CD14-positive monocyte (primary cell): ENCODE measurements at regions not wholly inside any gene's neighbourhood (a gene's known extent, or its start where the extent isn't known, plus 50 kb on each side); places are given as distances from the start of the nearest gene placed in this dataset.

Experiments used
- DNase-seq, 3 donors: peaks; one replicate each; pipeline ENCODE4 v3.0.0-alpha.2; 2011 to 2022
- H2AFZ ChIP-seq: 2 replicates; pipeline ENCODE4 v1.6.0; 2012; ENCODE audit warnings: mild to moderate bottlenecking, low read depth, low read length, inconsistent platforms; ENCODE audit not compliant: insufficient read depth, poor library complexity, severe bottlenecking
- H3K27ac ChIP-seq, 2 donors: 1 replicate in 1 of 2; 2 replicates in 1 of 2; pipeline ENCODE4 v1.5.1; 2012 to 2013; ENCODE audit warnings: low read length in 2 of 2, control low read depth in 1 of 2, inconsistent platforms in 1 of 2, low read depth in 1 of 2, mild to moderate bottlenecking in 1 of 2
- H3K27me3 ChIP-seq, 2 donors: one replicate each; pipeline versions ENCODE4 v1.6.0 to v1.6.1; 2011 to 2013; ENCODE audit warnings: low read length in 2 of 2; ENCODE audit not compliant: control insufficient read depth in 2 of 2, insufficient read depth in 2 of 2
- H3K36me3 ChIP-seq, 2 donors: replicated peaks in 1 of 2; 1 replicate in 1 of 2; 2 replicates in 1 of 2; pipeline versions ENCODE4 v1.5.1 to v1.6.1; 2012 to 2013; ENCODE audit warnings: low read length in 2 of 2, control low read depth in 1 of 2, inconsistent platforms in 1 of 2, mild to moderate bottlenecking in 1 of 2; ENCODE audit not compliant: insufficient read depth in 2 of 2, control insufficient read depth in 1 of 2
- H3K4me1 ChIP-seq, 2 donors: 1 replicate in 1 of 2; 2 replicates in 1 of 2; pipeline versions ENCODE4 v1.5.1 to v1.6.1; 2012 to 2013; ENCODE audit warnings: low read length in 2 of 2, control low read depth in 1 of 2, inconsistent platforms in 1 of 2, mild to moderate bottlenecking in 1 of 2, moderate library complexity in 1 of 2; ENCODE audit not compliant: insufficient read depth in 2 of 2, control insufficient read depth in 1 of 2
- H3K4me2 ChIP-seq: replicated peaks from 2 replicates; pipeline ENCODE3; 2012; ENCODE audit warnings: low read length, moderate library complexity, mild to moderate bottlenecking; ENCODE audit not compliant: poor library complexity, severe bottlenecking; ENCODE audit errors: extremely low read depth
- H3K4me3 ChIP-seq, 3 experiments: fragments of 200-600 bp in 1 of 3; sonication (generic) in 1 of 3; replicated peaks in 1 of 3; 1 replicate in 2 of 3; 2 replicates in 1 of 3; pipeline ENCODE4 v1.5.1; 2011 to 2013; ENCODE audit warnings: low read length in 3 of 3, mild to moderate bottlenecking in 3 of 3, control low read depth in 2 of 3, low read depth in 2 of 3, inconsistent platforms in 1 of 3, moderate library complexity in 1 of 3
- H3K79me2 ChIP-seq: 2 replicates; pipeline ENCODE4 v1.6.0; 2012; ENCODE audit warnings: mild to moderate bottlenecking, control low read depth, inconsistent platforms, low read length, moderate library complexity; ENCODE audit not compliant: insufficient read depth
- H3K9ac ChIP-seq: 2 replicates; pipeline ENCODE4 v1.6.0; 2017; ENCODE audit warnings: low read length, mild to moderate bottlenecking; ENCODE audit not compliant: insufficient read depth, poor library complexity, severe bottlenecking
- H3K9me3 ChIP-seq, 2 donors: replicated peaks in 1 of 2; 1 replicate in 1 of 2; 2 replicates in 1 of 2; pipeline versions ENCODE4 v1.5.1 to v1.6.1; 2012 to 2013; ENCODE audit warnings: low read length in 2 of 2, control low read depth in 1 of 2; ENCODE audit not compliant: control insufficient read depth in 1 of 2, insufficient read depth in 1 of 2
- H4K20me1 ChIP-seq: 2 replicates; pipeline ENCODE4 v1.6.0; 2012; ENCODE audit warnings: mild to moderate bottlenecking, low read length, control low read depth, moderate library complexity; ENCODE audit not compliant: insufficient read depth
- H3K27ac Mint-ChIP-seq, 7 donors: one replicate each; pipeline ENCODE4 v1.8.0; 2020; ENCODE audit warnings: mild to moderate bottlenecking in 7 of 7, mixed read lengths in 7 of 7, moderate library complexity in 6 of 7, inconsistent platforms in 2 of 7
- H3K27me3 Mint-ChIP-seq, 3 donors: one replicate each; pipeline ENCODE4 v1.8.0; 2021 to 2022; ENCODE audit warnings: low read depth in 3 of 3, mild to moderate bottlenecking in 3 of 3, mixed read lengths in 3 of 3, moderate library complexity in 3 of 3, inconsistent platforms in 1 of 3
- H3K36me3 Mint-ChIP-seq, 2 donors: one replicate each; pipeline ENCODE4 v1.8.0; 2020; ENCODE audit warnings: mixed read lengths in 2 of 2, inconsistent platforms in 1 of 2, mild to moderate bottlenecking in 1 of 2
- H3K4me1 Mint-ChIP-seq: one replicate; pipeline ENCODE4 v1.8.0; 2020; ENCODE audit warnings: mild to moderate bottlenecking, mixed read lengths
- H3K4me3 Mint-ChIP-seq, 2 donors: one replicate each; pipeline ENCODE4 v1.8.0; 2020; ENCODE audit warnings: mild to moderate bottlenecking in 2 of 2, mixed read lengths in 2 of 2, moderate library complexity in 1 of 2
- H3K9me3 Mint-ChIP-seq, 7 donors: one replicate each; pipeline ENCODE4 v1.8.0; 2020 to 2022; ENCODE audit warnings: mixed read lengths in 7 of 7, mild to moderate bottlenecking in 6 of 7, moderate library complexity in 6 of 7, inconsistent platforms in 2 of 7
- CTCF ChIP-seq: fragments of 200-600 bp; IDR thresholded peaks from one replicate; pipeline ENCODE4 v1.8.0; 2022; ENCODE audit warnings: antibody characterized with exemption, mild to moderate bottlenecking
- WGBS: methylation state at CpG from one replicate; pipeline ENCODE4 v1.1.5; 2013; ENCODE audit warnings: missing lambda C conversion rate; ENCODE audit not compliant: insufficient coverage; 5-methylcytosine and 5-hydroxymethylcytosine counted together
- intact Hi-C, 2 donors: fragments of 100-400 bp; cut with micrococcal nuclease; formaldehyde crosslinking; loops; one replicate each; pipeline versions ENCODE4 v1.15.0 to v1.15.1; 2023

GRCh38 chr16:66095676-66096075 is 270.8 kb upstream of the CDH5 start:
- no peak for DNase-seq
- Histone ChIP-seq H3K4me2 (no peak overlapping the region), H3K9ac (no peak overlapping the region), H3K79me2 (no peaks in the 10 kb centered on the region), H3K9me3 (no peaks in the 10 kb centered on the region), H4K20me1 (no peaks in the 10 kb centered on the region), H3K27ac (no peak overlapping the region), H3K4me3 (no peak overlapping the region), H3K4me1 (no peaks in the 10 kb centered on the region), H3K36me3 (no peaks in the 10 kb centered on the region), H3K27me3 (no peaks in the 10 kb centered on the region), H2AFZ (peak overlapping the region; percentile 8)
- no peak for TF ChIP-seq CTCF
- Mint-ChIP-seq H3K27ac (peak overlapping the region in 1 of 7 donors; percentile 41), H3K36me3 (no peaks in the 10 kb centered on the region), H3K4me1 (no peaks in the 10 kb centered on the region), H3K4me3 (no peak overlapping the region), H3K27me3 (peaks cover 1 to 12% (median 7%) of the 10 kb centered on the region in 3 donors), H3K9me3 (peaks cover 0 to 2% (median 0%) of the 10 kb centered on the region in 7 donors)
- intact Hi-C loops = no loop called here

DNA sequence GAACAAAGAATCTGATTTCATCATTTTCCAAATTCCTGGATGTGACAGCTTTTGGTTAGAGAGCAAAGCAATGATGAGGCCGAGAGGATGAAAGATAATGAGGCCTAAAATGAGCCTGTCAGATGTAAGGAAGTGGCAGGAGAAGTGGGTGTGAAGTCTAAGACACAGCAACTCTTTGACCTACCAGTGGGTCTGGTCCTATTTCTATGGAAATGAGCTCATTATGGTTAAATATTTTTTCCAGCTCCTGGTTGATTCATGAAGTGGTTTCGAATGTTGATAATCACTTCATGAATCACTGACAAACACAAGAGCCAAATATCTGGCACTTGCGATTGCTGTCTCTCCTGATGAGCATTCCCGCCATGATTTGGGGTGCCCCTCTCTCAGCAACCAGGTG is 273.3 kb upstream of the CDH5 start:
- 100% methylated on average over 2 of the region's 4 CpGs for WGBS
- no peak for TF ChIP-seq CTCF
- no peaks in the 10 kb centered on the region for H3K36me3 Mint-ChIP-seq

More for the DNA sequence above, 273.3 kb upstream of the CDH5 start:
- no peaks in the 10 kb centered on the region for H3K27me3 ChIP-seq
- H2AFZ ChIP-seq = no peak overlapping the region
- no peaks in the 10 kb centered on the region for H3K4me1 ChIP-seq
- Mint-ChIP-seq H3K4me3 (no peak overlapping the region), H3K4me1 (no peaks in the 10 kb centered on the region), H3K27me3 (peaks cover 3 to 12% (median 7%) of the 10 kb centered on the region in 3 donors), H3K27ac (no peak overlapping the region), H3K9me3 (peaks cover 0 to 2% (median 0%) of the 10 kb centered on the region in 7 donors)
- no peak for DNase-seq
- no peak overlapping the region for H3K27ac ChIP-seq
- intact Hi-C loops = no loop called here
- no peak overlapping the region for H3K9ac ChIP-seq
- no peak overlapping the region for H3K4me3 ChIP-seq
- no peak overlapping the region for H3K4me2 ChIP-seq
- H3K36me3 ChIP-seq = no peaks in the 10 kb centered on the region
- H4K20me1 ChIP-seq = no peaks in the 10 kb centered on the region
- H3K9me3 ChIP-seq = no peaks in the 10 kb centered on the region
- no peaks in the 10 kb centered on the region for H3K79me2 ChIP-seq
